ENCODE measurements at regions not wholly inside any gene's neighbourhood (a gene's known extent, or its start where the extent isn't known, plus 50 kb on each side); places are given as distances from the start of the nearest gene placed in this dataset.
"Not testable (repeated sequence)": the region's sequence is repeated elsewhere in the genome, so short reads cannot be mapped to it uniquely, and the experiment has no call there.

DNA sequence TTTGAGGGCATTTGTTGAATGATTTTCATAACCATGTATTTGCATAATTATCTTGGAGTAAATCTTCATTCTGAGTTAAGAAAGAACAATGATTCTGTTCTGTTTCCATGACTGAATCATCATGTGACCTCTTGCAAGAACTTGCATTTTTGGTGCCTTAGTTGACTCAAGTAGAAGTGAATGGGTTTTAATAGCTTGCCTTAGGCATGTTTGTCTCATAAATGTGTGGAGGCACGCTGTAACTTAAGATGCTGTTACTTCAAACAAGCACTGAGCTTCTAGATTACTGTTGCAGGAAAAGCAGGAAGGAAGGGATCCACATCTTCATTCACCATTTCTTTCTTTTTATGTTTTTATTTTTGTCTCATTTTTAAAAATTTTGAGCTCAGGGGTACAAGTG, 875.8 kb downstream of the PRIM2 start:
- not testable (repeated sequence) for H3K27me3 Mint-ChIP-seq; H3K9me3 Mint-ChIP-seq; H3K4me1 Mint-ChIP-seq (ENCODE audit: low read depth); H3K4me3 Mint-ChIP-seq; H3K27ac Mint-ChIP-seq; DNase-seq; H3K36me3 Mint-ChIP-seq (ENCODE audit: low read depth)

- Mint-ChIP-seq H3K27me3 (no peaks in the 10 kb centered on the region), H3K27ac (no peak overlapping the region), H3K4me1 (ENCODE audit: low read depth) (no peaks in the 10 kb centered on the region), H3K9me3 (no peaks in the 10 kb centered on the region), H3K36me3 (ENCODE audit: low read depth) (no peaks in the 10 kb centered on the region), H3K4me3 (no peak overlapping the region)
- DNase-seq = no peak
These were observed 880.9 kb downstream of the PRIM2 start for GRCh38 chr6:58198301-58198700.

DNA sequence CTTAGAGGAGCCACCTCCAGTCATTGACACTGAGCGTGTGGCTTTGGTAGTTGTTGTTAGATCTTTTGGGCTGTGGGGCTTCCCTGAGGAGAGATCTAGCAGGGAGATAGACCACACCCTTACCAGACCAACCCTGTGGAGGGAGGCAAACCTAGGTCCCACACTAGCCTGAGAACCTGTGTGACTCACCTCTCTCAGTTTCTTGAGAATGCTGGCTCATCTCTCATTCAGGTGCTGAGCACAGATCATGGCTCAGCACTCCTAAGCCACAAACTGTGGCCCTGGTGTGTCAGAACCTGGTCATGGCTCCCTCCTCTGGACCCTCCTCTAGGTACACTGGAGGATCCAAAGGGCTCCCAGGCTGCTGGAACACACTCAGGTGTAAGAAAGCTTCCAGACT, 919.7 kb downstream of the PRIM2 start:
- not testable (repeated sequence) for H3K27ac Mint-ChIP-seq; H3K4me3 Mint-ChIP-seq; H3K4me1 Mint-ChIP-seq (ENCODE audit: low read depth); H3K27me3 Mint-ChIP-seq; H3K9me3 Mint-ChIP-seq; DNase-seq; H3K36me3 Mint-ChIP-seq (ENCODE audit: low read depth)

DNA sequence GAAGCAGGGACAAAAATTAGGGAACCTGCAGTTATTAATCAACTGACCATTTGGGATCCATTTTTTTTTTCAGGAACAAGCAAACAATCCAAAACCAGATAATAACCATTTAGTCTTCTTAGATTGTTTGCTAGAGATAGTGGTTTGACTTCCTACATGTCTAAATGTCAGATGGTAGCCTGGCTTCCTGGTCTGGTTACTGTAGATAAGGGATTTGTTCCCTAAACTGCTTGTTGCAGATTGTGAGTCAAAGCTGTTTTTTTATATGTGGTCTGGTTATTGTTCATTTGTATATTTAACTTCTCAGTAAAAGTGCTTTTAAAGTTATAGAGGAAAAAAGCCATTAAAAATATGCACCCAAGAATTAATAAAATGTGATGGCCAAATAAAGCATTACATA, 921.0 kb downstream of the PRIM2 start:
- DNase-seq; H3K9me3 Mint-ChIP-seq; H3K27me3 Mint-ChIP-seq; H3K36me3 Mint-ChIP-seq (ENCODE audit: low read depth); H3K27ac Mint-ChIP-seq; H3K4me3 Mint-ChIP-seq; H3K4me1 Mint-ChIP-seq (ENCODE audit: low read depth): not testable (repeated sequence)

DNA sequence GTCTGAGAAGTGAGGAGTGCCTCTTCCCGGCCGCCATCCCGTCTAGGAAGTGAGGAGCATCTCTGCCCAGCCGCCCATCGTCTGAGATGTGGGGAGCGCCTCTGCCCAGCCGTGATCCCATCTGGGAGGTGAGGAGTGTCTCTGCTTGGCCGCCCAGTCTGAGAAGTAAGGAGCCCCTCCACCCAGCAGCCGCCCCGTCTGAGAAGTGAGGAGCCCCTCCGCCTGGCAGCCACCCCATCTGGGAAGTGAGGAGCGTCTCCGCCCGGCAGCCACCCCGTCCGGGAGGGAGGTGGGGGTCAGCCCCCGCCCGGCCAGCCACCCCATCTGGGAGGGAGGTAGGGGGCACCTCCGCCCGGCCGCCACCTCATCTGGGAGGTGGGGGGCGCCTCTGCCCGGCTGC, 940.2 kb downstream of the PRIM2 start:
- not testable (repeated sequence) for H3K36me3 Mint-ChIP-seq (ENCODE audit: low read depth); H3K4me3 Mint-ChIP-seq; H3K9me3 Mint-ChIP-seq; DNase-seq; H3K4me1 Mint-ChIP-seq (ENCODE audit: low read depth); H3K27me3 Mint-ChIP-seq; H3K27ac Mint-ChIP-seq

DNA sequence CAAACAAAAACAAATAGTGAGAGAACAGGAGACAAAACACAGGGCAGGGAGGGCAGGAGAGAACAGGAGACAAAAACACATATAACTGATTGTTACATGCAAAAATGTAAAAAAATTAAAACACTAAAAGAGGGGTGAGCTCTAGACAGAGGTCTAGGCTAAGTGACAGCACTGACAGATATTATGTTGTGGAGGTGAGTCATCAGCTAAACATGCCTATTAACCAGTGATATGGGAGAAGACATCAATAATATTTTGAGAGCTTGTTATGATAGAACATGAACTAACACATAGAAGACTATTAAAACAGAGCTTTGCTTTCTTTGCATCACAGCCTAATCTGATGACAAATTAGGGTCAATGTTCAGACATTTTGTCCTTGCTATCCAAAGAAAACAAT, 972.7 kb downstream of the PRIM2 start:
- H3K9me3 Mint-ChIP-seq = peaks cover 4% of the 10 kb centered on the region
- DNase-seq = no peak
- H3K36me3 Mint-ChIP-seq (ENCODE audit: low read depth) = no peaks in the 10 kb centered on the region
- H3K27ac Mint-ChIP-seq = no peak overlapping the region
- H3K27me3 Mint-ChIP-seq = no peaks in the 10 kb centered on the region
- H3K4me1 Mint-ChIP-seq (ENCODE audit: low read depth) = no peaks in the 10 kb centered on the region
- no peak overlapping the region for H3K4me3 Mint-ChIP-seq

- not testable (repeated sequence) for H3K27me3 Mint-ChIP-seq; H3K36me3 Mint-ChIP-seq (ENCODE audit: low read depth); H3K9me3 Mint-ChIP-seq; DNase-seq; H3K4me3 Mint-ChIP-seq; H3K27ac Mint-ChIP-seq; H3K4me1 Mint-ChIP-seq (ENCODE audit: low read depth)
These were observed 973.9 kb downstream of the PRIM2 start for GRCh38 chr6:58291319-58291718.

DNA sequence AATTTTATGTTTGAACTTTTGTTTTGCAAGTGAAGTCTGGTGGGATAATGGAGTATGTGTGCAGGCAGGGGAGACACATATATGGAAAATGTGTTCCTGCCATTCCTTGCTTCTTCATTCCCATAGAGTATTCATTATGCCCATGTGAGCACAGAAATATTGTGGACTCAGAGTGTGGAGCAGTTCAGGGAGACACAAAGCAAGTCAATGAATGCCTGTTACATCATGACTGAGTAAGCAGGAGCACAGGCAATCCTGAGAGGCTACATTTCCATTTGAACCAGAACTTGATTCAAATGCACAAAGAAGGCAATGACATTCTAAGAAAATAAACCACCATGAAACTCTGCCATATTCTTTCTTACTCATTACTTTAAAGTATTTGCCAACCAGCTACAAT, 990.5 kb downstream of the PRIM2 start:
- H3K9me3 Mint-ChIP-seq; DNase-seq; H3K4me1 Mint-ChIP-seq (ENCODE audit: low read depth); H3K27ac Mint-ChIP-seq; H3K36me3 Mint-ChIP-seq (ENCODE audit: low read depth); H3K27me3 Mint-ChIP-seq; H3K4me3 Mint-ChIP-seq: not testable (repeated sequence)

GRCh38 chr6:58332108-58332507, 1014.7 kb downstream of the PRIM2 start:
- H3K27me3 Mint-ChIP-seq; H3K36me3 Mint-ChIP-seq (ENCODE audit: low read depth): not testable (repeated sequence)

GRCh38 chr6:58342287-58342686, 1024.9 kb downstream of the PRIM2 start:
- H3K27me3 Mint-ChIP-seq; H3K4me1 Mint-ChIP-seq (ENCODE audit: low read depth); H3K27ac Mint-ChIP-seq; H3K36me3 Mint-ChIP-seq (ENCODE audit: low read depth); DNase-seq; H3K4me3 Mint-ChIP-seq: not testable (repeated sequence)
- peaks cover 11% of the 10 kb centered on the region for H3K9me3 Mint-ChIP-seq

More at GRCh38 chr6:58332108-58332507, 1014.7 kb downstream of the PRIM2 start:
- not testable (repeated sequence) for H3K4me3 Mint-ChIP-seq; H3K4me1 Mint-ChIP-seq (ENCODE audit: low read depth); DNase-seq; H3K27ac Mint-ChIP-seq
- peaks cover 18% of the 10 kb centered on the region for H3K9me3 Mint-ChIP-seq

DNA sequence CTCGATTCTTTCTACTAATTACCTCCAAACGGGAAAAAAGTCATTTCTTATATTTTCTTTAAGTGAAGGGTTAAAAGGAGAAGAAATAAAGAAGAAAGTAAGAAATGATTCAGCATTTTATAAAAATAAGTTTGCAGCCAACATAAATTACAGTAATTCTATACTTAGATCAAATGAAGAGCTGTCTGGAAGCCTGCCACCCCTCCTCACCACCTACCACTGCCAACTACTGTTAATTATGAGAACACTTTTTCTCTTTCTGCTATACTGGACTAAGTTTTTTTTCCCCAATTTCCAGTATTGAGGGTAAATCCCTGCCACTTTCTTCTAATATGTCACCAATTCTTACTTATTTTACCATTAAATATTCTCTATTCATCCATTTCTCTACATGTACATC, 1030.1 kb downstream of the PRIM2 start:
- H3K27me3 Mint-ChIP-seq; DNase-seq; H3K9me3 Mint-ChIP-seq; H3K4me1 Mint-ChIP-seq (ENCODE audit: low read depth); H3K36me3 Mint-ChIP-seq (ENCODE audit: low read depth); H3K4me3 Mint-ChIP-seq; H3K27ac Mint-ChIP-seq: not testable (repeated sequence)

GRCh38 chr6:58351619-58352018, 1034.2 kb downstream of the PRIM2 start:
- H3K36me3 Mint-ChIP-seq (ENCODE audit: low read depth); H3K27me3 Mint-ChIP-seq; DNase-seq; H3K4me3 Mint-ChIP-seq; H3K4me1 Mint-ChIP-seq (ENCODE audit: low read depth); H3K27ac Mint-ChIP-seq; H3K9me3 Mint-ChIP-seq: not testable (repeated sequence)

GRCh38 chr6:58358452-58358851, 1041.0 kb downstream of the PRIM2 start:
- not testable (repeated sequence) for H3K36me3 Mint-ChIP-seq (ENCODE audit: low read depth); H3K9me3 Mint-ChIP-seq; H3K27ac Mint-ChIP-seq; H3K4me3 Mint-ChIP-seq; H3K4me1 Mint-ChIP-seq (ENCODE audit: low read depth); DNase-seq; H3K27me3 Mint-ChIP-seq

GRCh38 chr6:58365856-58366255, 1048.4 kb downstream of the PRIM2 start:
- not testable (repeated sequence) for H3K9me3 Mint-ChIP-seq; H3K27me3 Mint-ChIP-seq; H3K4me1 Mint-ChIP-seq (ENCODE audit: low read depth); H3K27ac Mint-ChIP-seq; DNase-seq; H3K36me3 Mint-ChIP-seq (ENCODE audit: low read depth); H3K4me3 Mint-ChIP-seq

- DNase-seq = not testable (repeated sequence)
- H3K9me3 Mint-ChIP-seq = peaks cover 32% of the 10 kb centered on the region
These were observed 1089.2 kb downstream of the PRIM2 start for GRCh38 chr6:58406659-58407058.

DNA sequence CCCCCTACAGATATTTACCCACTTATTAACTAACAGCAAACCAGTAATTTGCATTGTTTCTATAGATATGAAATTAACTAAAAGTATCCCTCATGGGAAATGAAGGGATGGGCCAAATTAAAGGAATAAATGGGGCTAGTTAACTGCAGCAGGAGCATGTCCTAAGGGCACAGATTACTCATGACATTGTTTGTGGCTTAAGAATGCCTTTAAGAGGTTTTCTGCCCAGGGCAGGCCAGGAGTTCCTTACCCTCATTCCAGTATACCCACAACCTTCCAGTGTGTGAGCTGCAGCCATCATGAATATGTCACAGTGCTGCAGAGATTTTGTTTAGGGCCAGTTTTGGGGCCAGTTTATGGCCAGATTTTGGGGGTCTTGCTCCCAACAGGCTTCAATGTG, 1101.9 kb downstream of the PRIM2 start:
- no peak overlapping the region for H3K27ac Mint-ChIP-seq
- H3K4me3 Mint-ChIP-seq = no peak overlapping the region
- H3K27me3 Mint-ChIP-seq = no peaks in the 10 kb centered on the region
- DNase-seq = no peak
- peaks cover 17% of the 10 kb centered on the region for H3K9me3 Mint-ChIP-seq
- no peaks in the 10 kb centered on the region for H3K4me1 Mint-ChIP-seq (ENCODE audit: low read depth)
- H3K36me3 Mint-ChIP-seq (ENCODE audit: low read depth) = peaks cover 2% of the 10 kb centered on the region

More at GRCh38 chr6:58406659-58407058, 1089.2 kb downstream of the PRIM2 start:
- H3K36me3 Mint-ChIP-seq (ENCODE audit: low read depth); H3K27me3 Mint-ChIP-seq; H3K4me3 Mint-ChIP-seq; H3K4me1 Mint-ChIP-seq (ENCODE audit: low read depth); H3K27ac Mint-ChIP-seq: not testable (repeated sequence)

Measured in activated T-cell treated with anti-CD3 and anti-CD28 coated beads, Interleukin-2, amount 50 U/mL, for 24 hours (primary cell).